Epithelial cell of proximal tubule (primary cell): ENCODE measurements at regions not wholly inside any gene's neighbourhood (a gene's known extent, or its start where the extent isn't known, plus 50 kb on each side); places are given as distances from the start of the nearest gene placed in this dataset.

Experiments used
- DNase-seq: peaks from one replicate; pipeline ENCODE4 v3.0.0-alpha.2; 2011; ENCODE audit warnings: low read depth
- H3K4me3 ChIP-seq: 2 replicates; pipeline ENCODE4 v1.5.1; 2011; ENCODE audit warnings: low read depth, mild to moderate bottlenecking, low read length
- TF ChIP-seq, protein P1 (sequence below): conservative IDR thresholded peaks from 2 replicates; pipeline ENCODE4 v1.5.1; 2012; ENCODE audit warnings: low read depth, mild to moderate bottlenecking, low read length

DNA sequence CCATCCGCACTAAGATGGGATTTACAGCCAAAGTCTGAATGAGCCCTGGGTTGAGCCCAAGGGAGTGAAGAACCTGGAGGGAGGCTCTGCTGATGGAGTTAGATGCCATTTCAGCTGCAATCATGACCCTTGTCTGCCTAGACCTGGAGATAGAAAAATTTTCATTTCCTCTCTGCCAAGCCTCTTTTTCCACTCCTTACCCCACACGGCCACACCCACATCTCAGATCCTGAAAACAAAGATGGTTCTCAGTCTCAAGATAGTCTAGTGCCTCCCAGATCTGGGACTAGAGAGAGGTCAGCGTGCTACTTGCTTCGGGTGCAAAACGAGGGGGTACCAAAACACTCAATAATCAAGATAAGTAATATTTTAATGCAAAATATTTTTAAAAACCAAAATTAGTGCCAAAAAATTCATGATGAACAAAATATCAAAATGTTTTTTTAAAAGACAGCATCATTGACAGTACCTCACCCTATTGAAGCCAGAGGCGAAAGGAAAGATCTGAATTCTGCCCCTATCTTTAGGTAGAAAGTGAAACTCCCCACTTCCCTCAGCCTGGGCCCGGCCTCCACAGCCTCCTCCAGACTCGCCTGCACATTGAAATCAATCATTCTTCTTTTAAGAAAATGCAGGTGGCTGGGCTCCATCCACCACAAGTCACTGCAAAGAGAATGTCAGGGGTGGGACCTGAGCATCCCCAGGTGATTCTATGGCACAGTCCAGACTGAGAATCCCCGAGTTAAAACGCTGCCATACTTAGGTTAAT is 57.8 kb upstream of the GPR45 start:
- TF ChIP-seq, protein P1, sequence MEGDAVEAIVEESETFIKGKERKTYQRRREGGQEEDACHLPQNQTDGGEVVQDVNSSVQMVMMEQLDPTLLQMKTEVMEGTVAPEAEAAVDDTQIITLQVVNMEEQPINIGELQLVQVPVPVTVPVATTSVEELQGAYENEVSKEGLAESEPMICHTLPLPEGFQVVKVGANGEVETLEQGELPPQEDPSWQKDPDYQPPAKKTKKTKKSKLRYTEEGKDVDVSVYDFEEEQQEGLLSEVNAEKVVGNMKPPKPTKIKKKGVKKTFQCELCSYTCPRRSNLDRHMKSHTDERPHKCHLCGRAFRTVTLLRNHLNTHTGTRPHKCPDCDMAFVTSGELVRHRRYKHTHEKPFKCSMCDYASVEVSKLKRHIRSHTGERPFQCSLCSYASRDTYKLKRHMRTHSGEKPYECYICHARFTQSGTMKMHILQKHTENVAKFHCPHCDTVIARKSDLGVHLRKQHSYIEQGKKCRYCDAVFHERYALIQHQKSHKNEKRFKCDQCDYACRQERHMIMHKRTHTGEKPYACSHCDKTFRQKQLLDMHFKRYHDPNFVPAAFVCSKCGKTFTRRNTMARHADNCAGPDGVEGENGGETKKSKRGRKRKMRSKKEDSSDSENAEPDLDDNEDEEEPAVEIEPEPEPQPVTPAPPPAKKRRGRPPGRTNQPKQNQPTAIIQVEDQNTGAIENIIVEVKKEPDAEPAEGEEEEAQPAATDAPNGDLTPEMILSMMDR: no peak
- H3K4me3 ChIP-seq: no peak overlapping the region
- DNase-seq: no peak

DNA sequence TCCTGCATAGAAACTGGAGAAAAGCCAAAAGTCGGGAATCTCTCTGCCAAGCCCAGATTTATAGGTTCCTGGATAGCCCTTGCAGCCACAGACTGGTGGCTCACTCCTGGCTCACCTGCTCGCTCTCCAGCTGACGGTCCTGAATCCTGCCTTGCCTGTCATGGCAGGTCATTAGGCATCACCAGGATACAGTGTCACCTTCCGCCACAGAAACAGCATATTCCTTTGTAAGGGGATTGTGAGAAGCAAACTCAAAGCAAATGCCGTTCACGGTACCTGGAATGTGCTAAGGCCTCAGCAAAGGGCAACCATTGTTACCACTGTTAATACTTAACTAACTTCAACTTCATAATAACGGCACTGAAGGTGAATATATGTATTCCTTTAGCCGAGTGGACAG is 57.1 kb upstream of the GPR45 start:
- TF ChIP-seq, protein P1: no peak
- H3K4me3 ChIP-seq: no peak overlapping the region
- DNase-seq: no peak

DNA sequence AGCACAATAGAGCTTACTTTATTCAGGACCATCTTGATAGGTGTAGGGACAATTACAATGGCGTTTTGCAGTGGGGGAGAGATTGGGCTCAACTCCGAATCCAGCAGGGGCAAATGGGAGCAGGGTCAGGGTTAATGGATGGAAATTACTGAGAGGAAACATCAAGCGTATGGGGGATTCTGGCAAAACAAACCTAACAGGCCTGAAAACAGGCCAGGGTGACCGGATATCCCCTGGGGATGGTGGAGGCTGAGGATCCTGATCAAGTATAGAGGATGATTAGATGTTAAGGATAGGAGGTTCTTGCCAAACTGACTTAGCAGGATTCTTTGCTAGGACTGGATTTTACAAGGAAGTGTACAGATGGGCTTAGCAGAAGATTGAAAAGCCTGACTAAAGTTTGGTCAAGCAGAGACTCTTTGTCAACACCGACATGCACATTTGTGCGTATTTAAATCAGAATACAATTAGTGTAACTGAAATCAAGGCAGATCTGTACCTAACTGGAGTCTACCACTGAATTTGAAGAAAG is 54.5 kb upstream of the GPR45 start:
- no peak for DNase-seq
- no peak overlapping the region for H3K4me3 ChIP-seq

GRCh38 chr2:105187531-105187930 is 54.0 kb upstream of the GPR45 start:
- TF ChIP-seq, protein P1: no peak
- H3K4me3 ChIP-seq: no peak overlapping the region
- no peak for DNase-seq

More for the DNA sequence above, 54.5 kb upstream of the GPR45 start:
- TF ChIP-seq, protein P1: no peak

DNA sequence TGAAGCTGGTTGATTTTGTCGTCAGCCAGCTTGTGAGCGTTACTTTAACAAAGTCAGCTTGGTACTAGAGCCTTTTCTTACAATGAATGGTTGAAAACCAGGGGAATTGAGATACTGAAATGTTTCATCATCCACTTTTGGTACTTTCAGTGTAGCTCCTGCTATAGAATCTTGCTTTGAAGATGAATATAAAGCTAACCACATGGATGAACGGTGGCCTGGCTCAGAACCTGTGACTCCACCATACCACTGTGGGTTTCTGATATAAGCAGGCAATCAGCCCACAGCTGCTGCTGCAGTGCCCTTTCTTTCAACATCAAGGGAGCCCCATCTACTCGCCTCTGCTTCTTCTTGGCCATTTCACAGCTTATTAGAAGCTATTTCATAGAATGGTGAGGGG is 53.2 kb upstream of the GPR45 start:
- TF ChIP-seq, protein P1: no peak
- DNase-seq: no peak
- H3K4me3 ChIP-seq: no peak overlapping the region
